HCT116 (cell line): ENCODE measurements at regions not wholly inside any gene's neighbourhood (a gene's known extent, or its start where the extent isn't known, plus 50 kb on each side); places are given as distances from the start of the nearest gene placed in this dataset.
A peak's percentile ranks its signal among the peaks of the same experiment; 100 is the strongest.

Experiments used
- ATAC-seq: fragments of 200-7000 bp; cut with Tn5 transposase; 2 replicates; pipeline ENCODE4 v1.9.1; 2020; ENCODE audit warnings: mild to moderate bottlenecking, moderate library complexity
- BruUV-seq: library from RNA; stranded (reverse); fragments of 400-500 nt; replicated peaks from 2 replicates; lab custom pipeline; 2021; lab: Mats Ljungman, UMichigan
- CTCF ChIA-PET: fragments of 300-600 bp; sonication (Branson Sonifier 250); formaldehyde crosslinking; loops from one replicate; lab custom pipeline; 2021; ENCODE audit warnings: antibody characterized with exemption; lab: Charles Lee
- POLR2A ChIA-PET: fragments of 300-600, 350-600 bp; sonication (Branson Sonifier 250); formaldehyde crosslinking; loops from one replicate; lab custom pipeline; 2021; ENCODE audit warnings: antibody characterized with exemption; lab: Charles Lee
- RAD21 ChIA-PET, 2 experiments: fragments of 300-600 bp; sonication (Branson Sonifier 250); formaldehyde crosslinking; loops; one replicate each; lab custom pipeline; 2023; ENCODE audit warnings: low total read pairs in 2 of 2; ENCODE audit not compliant: uncharacterized antibody in 2 of 2, unreplicated experiment in 2 of 2, low non-redundant PET in 1 of 2; lab: Charles Lee
- DNase-seq: peaks from one replicate; pipeline ENCODE4 v3.0.0-alpha.2; 2010; ENCODE audit warnings: low read depth, low spot score
- H2AFZ ChIP-seq: fragments of 200-600 bp; shearing (Covaris generic), sonication (generic); 2 replicates; pipeline ENCODE4 v1.6.1; 2017; ENCODE audit warnings: low read depth, mixed run types, mixed read lengths, antibody characterized with exemption, low read length; ENCODE audit not compliant: poor library complexity, severe bottlenecking
- H3K27ac ChIP-seq: 2 replicates; pipeline ENCODE4 v1.5.1; 2012; ENCODE audit warnings: low read depth, low read length
- H3K27me3 ChIP-seq: fragments of 200-600 bp; sonication (generic); 2 replicates; pipeline ENCODE4 v1.6.1; 2016; ENCODE audit warnings: mixed run types, low read length, mixed read lengths; ENCODE audit not compliant: insufficient read depth
- H3K36me3 ChIP-seq, 2 experiments: fragments of 200-500 bp in 1 of 2; fragments of 200-600 bp in 1 of 2; sonication (Bioruptor generic) in 1 of 2; sonication (generic) in 1 of 2; 2 replicates each; pipeline versions ENCODE4 v1.5.1 to v1.6.1; 2014 to 2016; ENCODE audit warnings: low read length in 2 of 2, inconsistent platforms in 1 of 2, mixed read lengths in 1 of 2, mixed run types in 1 of 2; ENCODE audit not compliant: insufficient read depth in 2 of 2, control insufficient read depth in 1 of 2
- H3K4me1 ChIP-seq, 2 experiments: fragments of 200-600 bp in 1 of 2; sonication (generic) in 1 of 2; 2 replicates each; pipeline versions ENCODE4 v1.5.1 to v1.6.1; 2012 to 2017; ENCODE audit warnings: low read length in 2 of 2, inconsistent platforms in 1 of 2, mild to moderate bottlenecking in 1 of 2, mixed read lengths in 1 of 2, mixed run types in 1 of 2, moderate library complexity in 1 of 2; ENCODE audit not compliant: insufficient read depth in 2 of 2, control insufficient read depth in 1 of 2
- H3K4me2 ChIP-seq: fragments of 200-600 bp; sonication (generic); 2 replicates; pipeline ENCODE4 v1.6.1; 2017; ENCODE audit warnings: mixed run types, low read length, mixed read lengths
- H3K4me3 ChIP-seq, 2 experiments: fragments of 200-600 bp in 1 of 2; sonication (generic) in 1 of 2; replicated peaks in 1 of 2; 2 replicates each; pipeline ENCODE4 v1.5.1; 2011 to 2016; ENCODE audit warnings: low read length in 2 of 2, control low read depth in 1 of 2, low read depth in 1 of 2, mild to moderate bottlenecking in 1 of 2, mixed read lengths in 1 of 2, mixed run types in 1 of 2
- H3K79me2 ChIP-seq: fragments of 200-600 bp; sonication (generic); 2 replicates; pipeline ENCODE4 v1.6.1; 2017; ENCODE audit warnings: mild to moderate bottlenecking, mixed run types, low read length, moderate library complexity, mixed read lengths; ENCODE audit not compliant: insufficient read depth
- H3K9ac ChIP-seq: fragments of 200-600 bp; sonication (generic); 2 replicates; pipeline ENCODE4 v1.6.1; 2016; ENCODE audit warnings: low read length, mixed read lengths
- H3K9me2 ChIP-seq: fragments of 200-600 bp; sonication (generic), shearing (Covaris generic); 2 replicates; pipeline ENCODE4 v1.6.1; 2017; ENCODE audit warnings: mixed run types, mild to moderate bottlenecking, moderate library complexity; ENCODE audit not compliant: insufficient read depth
- H3K9me3 ChIP-seq, 2 experiments: fragments of 200-500 bp in 1 of 2; fragments of 200-600 bp in 1 of 2; sonication (Bioruptor generic) in 1 of 2; sonication (generic) in 1 of 2; 2 replicates each; pipeline ENCODE4 v1.6.1; 2014 to 2017; ENCODE audit warnings: low read length in 2 of 2, mixed read lengths in 2 of 2, inconsistent platforms in 1 of 2, low read depth in 1 of 2, mild to moderate bottlenecking in 1 of 2, mixed run types in 1 of 2, moderate library complexity in 1 of 2; ENCODE audit not compliant: control insufficient read depth in 1 of 2, insufficient read depth in 1 of 2
- H4K20me1 ChIP-seq: fragments of 200-600 bp; sonication (generic), shearing (Covaris generic); 2 replicates; pipeline ENCODE4 v1.6.1; 2017; ENCODE audit warnings: mixed run types, mild to moderate bottlenecking, moderate library complexity; ENCODE audit not compliant: insufficient read depth
- CBX3 ChIP-seq: IDR thresholded peaks from 2 replicates; pipeline ENCODE4 v1.6.1; 2012; ENCODE audit warnings: low read depth
- CEBPB ChIP-seq: IDR thresholded peaks from 2 replicates; pipeline ENCODE4 v1.6.1; 2012; ENCODE audit warnings: low read depth
- EGR1 ChIP-seq: IDR thresholded peaks from 2 replicates; pipeline ENCODE4 v1.6.1; 2012; ENCODE audit warnings: low read depth
- EZH2 ChIP-seq: fragments of 200-600 bp; sonication (generic); IDR thresholded peaks from 2 replicates; pipeline ENCODE4 v1.6.1; 2017; ENCODE audit warnings: antibody characterized with exemption, mixed run types
- FOSL1 ChIP-seq: IDR thresholded peaks from 2 replicates; pipeline ENCODE4 v1.6.1; 2012; ENCODE audit warnings: low read depth
- JUND ChIP-seq: IDR thresholded peaks from 2 replicates; pipeline ENCODE4 v1.6.1; 2012
- MAX ChIP-seq: IDR thresholded peaks from 2 replicates; pipeline ENCODE4 v1.6.1; 2012
- POLR2AphosphoS5 ChIP-seq: IDR thresholded peaks from 2 replicates; pipeline ENCODE4 v1.6.1; 2011; ENCODE audit warnings: mild to moderate bottlenecking, low read depth, low read length, moderate library complexity
- RAD21 ChIP-seq: IDR thresholded peaks from 2 replicates; pipeline ENCODE4 v1.6.1; 2012; ENCODE audit warnings: low read depth, mild to moderate bottlenecking
- REST ChIP-seq: IDR thresholded peaks from 2 replicates; pipeline ENCODE4 v1.6.1; 2012; ENCODE audit warnings: low read depth
- SIN3A ChIP-seq: IDR thresholded peaks from 2 replicates; pipeline ENCODE4 v1.6.1; 2012; ENCODE audit warnings: low read depth
- SRF ChIP-seq: IDR thresholded peaks from 2 replicates; pipeline ENCODE4 v1.6.1; 2012; ENCODE audit warnings: low read depth
- ZBTB33 ChIP-seq: IDR thresholded peaks from 2 replicates; pipeline ENCODE4 v1.6.1; 2011; ENCODE audit warnings: mild to moderate bottlenecking, low read length, moderate library complexity; ENCODE audit not compliant: insufficient replicate concordance; ENCODE audit errors: extremely low read depth
- ZFX ChIP-seq: fragments of 450-650 bp; IDR thresholded peaks from 2 replicates; pipeline ENCODE4 v1.6.1; 2017
- ZNF274 ChIP-seq: fragments of 200-500 bp; sonication (Bioruptor generic); IDR thresholded peaks from 2 replicates; pipeline ENCODE4 v1.6.1; 2014; ENCODE audit warnings: mild to moderate bottlenecking, low read depth, low read length, inconsistent platforms
- intact Hi-C: fragments of 100-400 bp; cut with micrococcal nuclease; formaldehyde crosslinking; loops from 2 replicates; pipeline ENCODE4 v1.10.0; 2022

GRCh38 chr1:10942542-10942912, 69.9 kb upstream of the TARDBP start:
- Histone ChIP-seq H3K36me3 (no peaks in the 10 kb centered on the region), H3K4me3 (no peak overlapping the region), H3K4me2 (peak overlapping the region; percentile 71), H3K9me2 (no peaks in the 10 kb centered on the region), H4K20me1 (no peaks in the 10 kb centered on the region), H3K27me3 (no peaks in the 10 kb centered on the region; the same call in 1 of the 2 replicates), H3K79me2 (no peaks in the 10 kb centered on the region), H2AFZ (no peak overlapping the region), H3K9me3 (no peaks in the 10 kb centered on the region), H3K4me1 (peaks cover 0 to 8% of the 10 kb centered on the region in 2 experiments; a peak in 2 of 4 replicates), H3K9ac (no peak overlapping the region), H3K27ac (no peak overlapping the region)
- no peak for TF ChIP-seq FOSL1
- TF ChIP-seq ZBTB33: no peak
- no peak for TF ChIP-seq REST
- TF ChIP-seq EZH2: no peak
- TF ChIP-seq CBX3: no peak
- no peak for TF ChIP-seq ZNF274
- TF ChIP-seq RAD21: no peak
- TF ChIP-seq JUND: no peak
- TF ChIP-seq MAX: no peak
- TF ChIP-seq ZFX: no peak
- no peak for TF ChIP-seq EGR1
- TF ChIP-seq POLR2AphosphoS5: no peak
- TF ChIP-seq SIN3A: no peak
- TF ChIP-seq CEBPB: no peak
- no peak for TF ChIP-seq SRF
- intact Hi-C loops: loop anchor here (1.0 kb wide), 2 partner anchors 250 to 435 kb away; no protein-coding TSS in a partner anchor
- POLR2A ChIA-PET: no interaction called here
- BruUV-seq: no TSS peak
- RAD21 ChIA-PET: no interaction called here
- DNase-seq: no peak
- CTCF ChIA-PET: interaction anchor here (0.7 to 1.1 kb wide), 5 partner anchors 9 to 435 kb away, joined by 3 to 5 read pairs (median 3); no protein-coding TSS in a partner anchor
- ATAC-seq: no peak
